HL-60 (cell line): ENCODE measurements at regions not wholly inside any gene's neighbourhood (a gene's known extent, or its start where the extent isn't known, plus 50 kb on each side); places are given as distances from the start of the nearest gene placed in this dataset.

Source experiments
- POLR2AphosphoS5 ChIP-seq: IDR thresholded peaks from 2 replicates; pipeline ENCODE4 v1.6.1; 2012; ENCODE audit warnings: low read depth
- TF ChIP-seq, protein P1 (sequence below): IDR thresholded peaks from one replicate; pipeline ENCODE4 v1.5.1; 2011; ENCODE audit warnings: low read length, control low read depth, inconsistent platforms; ENCODE audit not compliant: insufficient read depth

DNA sequence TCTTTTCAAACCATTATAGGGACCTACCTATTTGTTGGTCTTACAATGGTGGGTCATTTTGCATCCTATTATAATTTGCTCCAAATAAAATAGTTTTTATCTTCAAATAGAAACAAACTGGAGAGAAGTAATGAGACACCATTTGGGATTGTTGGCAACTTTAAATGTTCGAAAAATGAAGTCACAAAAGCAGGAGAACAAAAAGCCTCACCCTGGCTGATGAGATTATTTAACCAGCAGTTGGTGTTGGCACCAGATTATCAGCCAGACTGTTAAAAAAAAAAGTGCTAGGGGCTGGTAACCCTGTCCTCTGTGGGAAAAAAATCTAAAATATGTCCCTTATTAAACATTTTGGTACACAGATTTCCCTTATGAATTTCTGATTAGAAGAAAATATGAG is 100.3 kb downstream of the DCK start:
- TF ChIP-seq, protein P1, sequence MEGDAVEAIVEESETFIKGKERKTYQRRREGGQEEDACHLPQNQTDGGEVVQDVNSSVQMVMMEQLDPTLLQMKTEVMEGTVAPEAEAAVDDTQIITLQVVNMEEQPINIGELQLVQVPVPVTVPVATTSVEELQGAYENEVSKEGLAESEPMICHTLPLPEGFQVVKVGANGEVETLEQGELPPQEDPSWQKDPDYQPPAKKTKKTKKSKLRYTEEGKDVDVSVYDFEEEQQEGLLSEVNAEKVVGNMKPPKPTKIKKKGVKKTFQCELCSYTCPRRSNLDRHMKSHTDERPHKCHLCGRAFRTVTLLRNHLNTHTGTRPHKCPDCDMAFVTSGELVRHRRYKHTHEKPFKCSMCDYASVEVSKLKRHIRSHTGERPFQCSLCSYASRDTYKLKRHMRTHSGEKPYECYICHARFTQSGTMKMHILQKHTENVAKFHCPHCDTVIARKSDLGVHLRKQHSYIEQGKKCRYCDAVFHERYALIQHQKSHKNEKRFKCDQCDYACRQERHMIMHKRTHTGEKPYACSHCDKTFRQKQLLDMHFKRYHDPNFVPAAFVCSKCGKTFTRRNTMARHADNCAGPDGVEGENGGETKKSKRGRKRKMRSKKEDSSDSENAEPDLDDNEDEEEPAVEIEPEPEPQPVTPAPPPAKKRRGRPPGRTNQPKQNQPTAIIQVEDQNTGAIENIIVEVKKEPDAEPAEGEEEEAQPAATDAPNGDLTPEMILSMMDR = no peak
- TF ChIP-seq POLR2AphosphoS5 = no peak
